Lower lobe of right lung (tissue), 2 donors: ENCODE measurements at regions not wholly inside any gene's neighbourhood (a gene's known extent, or its start where the extent isn't known, plus 50 kb on each side); places are given as distances from the start of the nearest gene placed in this dataset.
"Not testable (repeated sequence)": the region's sequence is repeated elsewhere in the genome, so short reads cannot be mapped to it uniquely, and the experiment has no call there.

Experiments
- ATAC-seq, 2 donors: fragments of 200-7000 bp; cut with Tn5 transposase; one replicate each; pipeline ENCODE4 v1.9.1; 2020 to 2022; ENCODE audit warnings: mild to moderate bottlenecking in 2 of 2, moderate library complexity in 2 of 2
- DNase-seq: peaks from one replicate; pipeline ENCODE4 v3.0.0-alpha.2; 2020
- H3K27ac ChIP-seq: fragments of 200-600 bp; one replicate; pipeline ENCODE4 v1.8.0; 2022
- H3K27me3 ChIP-seq: fragments of 200-600 bp; one replicate; pipeline ENCODE4 v1.8.0; 2022; ENCODE audit warnings: low read depth
- H3K36me3 ChIP-seq: fragments of 200-600 bp; one replicate; pipeline ENCODE4 v1.8.0; 2022; ENCODE audit warnings: mild to moderate bottlenecking
- H3K4me1 ChIP-seq: fragments of 200-600 bp; one replicate; pipeline ENCODE4 v1.8.0; 2022
- H3K4me3 ChIP-seq: fragments of 200-600 bp; one replicate; pipeline ENCODE4 v1.8.0; 2022; ENCODE audit warnings: mild to moderate bottlenecking
- H3K9me3 ChIP-seq: fragments of 200-600 bp; one replicate; pipeline ENCODE4 v1.8.0; 2022
- CTCF ChIP-seq: fragments of 200-600 bp; IDR thresholded peaks from one replicate; pipeline ENCODE4 v1.8.0; 2022; ENCODE audit warnings: antibody characterized with exemption, mild to moderate bottlenecking
- intact Hi-C: fragments of 100-400 bp; cut with DNase I; formaldehyde crosslinking; loops from one replicate; pipeline ENCODE4 v1.11.0; 2022
- donor health status: DM: no; HTN: yes; CAD: no; lungs with severe emphysema.

- TF ChIP-seq CTCF: no peak
- Histone ChIP-seq H3K9me3 (no peaks in the 10 kb centered on the region), H3K27me3 (no peaks in the 10 kb centered on the region), H3K27ac (no peak overlapping the region), H3K4me3 (no peak overlapping the region), H3K36me3 (no peaks in the 10 kb centered on the region), H3K4me1 (no peaks in the 10 kb centered on the region)
- no peak for ATAC-seq
- no peak for DNase-seq
- intact Hi-C loops: no loop called here
Observed at GRCh38 chr15:93941697-93942096, 289.7 kb upstream of the MCTP2 start.

GRCh38 chr15:93940226-93940625 is 291.1 kb upstream of the MCTP2 start:
- ATAC-seq (no peak), DNase-seq (no peak)
- intact Hi-C loops: no loop called here
- no peaks in the 10 kb centered on the region for H3K27me3 ChIP-seq
- no peak overlapping the region for H3K4me3 ChIP-seq
- H3K4me1 ChIP-seq: no peaks in the 10 kb centered on the region
- no peaks in the 10 kb centered on the region for H3K9me3 ChIP-seq
- no peak for TF ChIP-seq CTCF
- H3K27ac ChIP-seq: no peak overlapping the region
- no peaks in the 10 kb centered on the region for H3K36me3 ChIP-seq

- Histone ChIP-seq H3K27me3 (no peaks in the 10 kb centered on the region), H3K9me3 (no peaks in the 10 kb centered on the region), H3K27ac (no peak overlapping the region), H3K4me1 (no peaks in the 10 kb centered on the region), H3K36me3 (no peaks in the 10 kb centered on the region), H3K4me3 (no peak overlapping the region)
- no peak for DNase-seq
- TF ChIP-seq CTCF: no peak
- intact Hi-C loops: no loop called here
- ATAC-seq: no peak
Observed at GRCh38 chr15:93932164-93932776, 299.1 kb upstream of the MCTP2 start.

GRCh38 chr15:93929375-93930094 is 301.8 kb upstream of the MCTP2 start:
- H3K4me3 ChIP-seq: no peak overlapping the region
- H3K27me3 ChIP-seq: no peaks in the 10 kb centered on the region
- intact Hi-C loops: no loop called here
- no peaks in the 10 kb centered on the region for H3K9me3 ChIP-seq
- no peak overlapping the region for H3K27ac ChIP-seq
- ATAC-seq (peak in 1 of 2 donors; percentile 19), DNase-seq (no peak)
- H3K4me1 ChIP-seq: no peaks in the 10 kb centered on the region
- H3K36me3 ChIP-seq: no peaks in the 10 kb centered on the region
- no peak for TF ChIP-seq CTCF

- ATAC-seq (no peak), DNase-seq (no peak)
- Histone ChIP-seq H3K9me3 (no peaks in the 10 kb centered on the region), H3K36me3 (no peaks in the 10 kb centered on the region), H3K4me3 (no peak overlapping the region), H3K27me3 (no peaks in the 10 kb centered on the region), H3K4me1 (no peaks in the 10 kb centered on the region), H3K27ac (no peak overlapping the region)
- no peak for TF ChIP-seq CTCF
- intact Hi-C loops: no loop called here
Observed at GRCh38 chr15:93920204-93920603, 311.2 kb upstream of the MCTP2 start.

- H3K4me1 ChIP-seq, DNase-seq, H3K36me3 ChIP-seq, ATAC-seq, H3K27me3 ChIP-seq, intact Hi-C loops, H3K4me3 ChIP-seq, H3K27ac ChIP-seq, H3K9me3 ChIP-seq: not testable (repeated sequence)
Observed at GRCh38 chr15:93918801-93919200, 312.6 kb upstream of the MCTP2 start.
